Caco-2 (cell line): ENCODE measurements at regions not wholly inside any gene's neighbourhood (a gene's known extent, or its start where the extent isn't known, plus 50 kb on each side); places are given as distances from the start of the nearest gene placed in this dataset.

ENCODE experiments used
- BruUV-seq: library from RNA; stranded (reverse); fragments of 400-500 nt; replicated peaks from 2 replicates; lab custom pipeline; 2021; lab: Mats Ljungman, UMichigan
- CTCF ChIA-PET: fragments of 300-600 bp; sonication (Branson Sonifier 250); formaldehyde crosslinking; loops from one replicate; lab custom pipeline; 2022; ENCODE audit warnings: antibody characterized with exemption; lab: Charles Lee
- POLR2A ChIA-PET: fragments of 300-600 bp; sonication (Branson Sonifier 250); formaldehyde crosslinking; loops from one replicate; lab custom pipeline; 2022; ENCODE audit warnings: antibody characterized with exemption; lab: Charles Lee
- DNase-seq, 2 experiments: peaks; one replicate each; pipeline versions ENCODE4 v3.0.0 to v3.0.0-alpha.2; 2020 to 2022
- H3K27me3 ChIP-seq: replicated peaks from 2 replicates; pipeline ENCODE4 v1.6.0; 2011; ENCODE audit warnings: low read length; ENCODE audit not compliant: control insufficient read depth, insufficient read depth
- H3K36me3 ChIP-seq: 2 replicates; pipeline ENCODE4 v1.5.1; 2011; ENCODE audit warnings: low read length; ENCODE audit not compliant: control insufficient read depth, insufficient read depth
- H3K4me1 ChIP-seq: fragments of 250-450 bp; sonication (Bioruptor Pico); 2 replicates; pipeline ENCODE4 v1.5.1; 2020; ENCODE audit warnings: mild to moderate bottlenecking
- H3K4me3 ChIP-seq: 2 replicates; pipeline ENCODE4 v1.5.1; 2011; ENCODE audit warnings: low read depth, mild to moderate bottlenecking, control low read depth, low read length
- H3K9me3 ChIP-seq: fragments of 250-450 bp; sonication (Bioruptor Pico); 2 replicates; pipeline ENCODE4 v1.5.1; 2020; ENCODE audit warnings: mild to moderate bottlenecking, moderate library complexity
- H3K27ac Mint-ChIP-seq: one replicate; pipeline ENCODE4 v1.8.0; 2022; ENCODE audit warnings: mixed read lengths; ENCODE audit not compliant: unreplicated experiment
- H3K27me3 Mint-ChIP-seq: one replicate; pipeline ENCODE4 v1.8.0; 2022; ENCODE audit warnings: mixed read lengths; ENCODE audit not compliant: insufficient read depth, unreplicated experiment
- H3K36me3 Mint-ChIP-seq: one replicate; pipeline ENCODE4 v1.8.0; 2022; ENCODE audit warnings: mild to moderate bottlenecking, mixed read lengths; ENCODE audit not compliant: insufficient read depth, unreplicated experiment
- H3K4me1 Mint-ChIP-seq: one replicate; pipeline ENCODE4 v1.8.0; 2022; ENCODE audit warnings: low read depth, mixed read lengths; ENCODE audit not compliant: unreplicated experiment
- H3K4me3 Mint-ChIP-seq: one replicate; pipeline ENCODE4 v1.8.0; 2022; ENCODE audit warnings: mild to moderate bottlenecking, moderate library complexity, mixed read lengths; ENCODE audit not compliant: unreplicated experiment
- H3K9me3 Mint-ChIP-seq: one replicate; pipeline ENCODE4 v1.8.0; 2022; ENCODE audit warnings: mixed read lengths; ENCODE audit not compliant: unreplicated experiment
- CTCF ChIP-seq, 2 experiments: fragments of 200-600 bp in 1 of 2; IDR thresholded peaks; 1 replicate in 1 of 2; 2 replicates in 1 of 2; pipeline versions ENCODE4 v1.5.1 to v1.8.0; 2011 to 2022; ENCODE audit warnings: antibody characterized with exemption in 1 of 2, control low read depth in 1 of 2, inconsistent platforms in 1 of 2, low read depth in 1 of 2, low read length in 1 of 2, mild to moderate bottlenecking in 1 of 2, moderate library complexity in 1 of 2; ENCODE audit not compliant: insufficient read depth in 1 of 2, severe bottlenecking in 1 of 2, unreplicated experiment in 1 of 2
- intact Hi-C: fragments of 100-400 bp; cut with micrococcal nuclease; formaldehyde crosslinking; loops from one replicate; pipeline ENCODE4 v1.10.0; 2022; ENCODE audit not compliant: unreplicated experiment

DNA sequence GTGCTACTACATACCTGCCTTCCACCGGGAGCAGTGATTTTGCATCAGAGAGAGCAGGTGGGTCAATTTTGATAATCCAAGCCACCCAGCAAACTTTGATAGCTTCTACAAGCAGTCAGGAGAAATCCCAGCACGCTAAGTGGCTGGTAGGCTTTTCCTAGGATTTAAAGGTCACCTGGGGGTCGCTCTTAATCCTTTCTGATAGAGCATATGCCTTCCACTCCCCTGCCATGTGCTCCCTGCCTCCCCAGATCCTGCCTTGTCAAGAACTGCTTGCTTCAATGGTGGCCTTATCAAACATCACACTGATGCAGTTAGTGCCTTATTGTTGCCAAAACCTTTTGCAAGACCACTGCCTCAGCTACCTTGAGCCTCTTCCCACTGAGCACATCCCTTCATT is 462.3 kb upstream of the MEX3C start:
- Histone ChIP-seq H3K4me3 (no peak overlapping the region), H3K36me3 (no peaks in the 10 kb centered on the region), H3K4me1 (no peaks in the 10 kb centered on the region), H3K27me3 (no peaks in the 10 kb centered on the region), H3K9me3 (no peaks in the 10 kb centered on the region)
- Mint-ChIP-seq H3K27ac (no peak overlapping the region), H3K27me3 (peaks cover 19% of the 10 kb centered on the region), H3K36me3 (no peaks in the 10 kb centered on the region), H3K9me3 (no peaks in the 10 kb centered on the region), H3K4me3 (no peak overlapping the region), H3K4me1 (no peaks in the 10 kb centered on the region)
- CTCF ChIA-PET, result no interaction called here
- no peak for TF ChIP-seq CTCF (IDR thresholded peaks at IDR 0.05; ENCODE audit: insufficient read depth in 1 of 2, low read depth in 1 of 2, low read length in 1 of 2, severe bottlenecking in 1 of 2, unreplicated experiment in 1 of 2)
- POLR2A ChIA-PET, result no interaction called here
- DNase-seq, result no peak
- BruUV-seq, result no TSS peak
- intact Hi-C loops, result no loop called here

GRCh38 chr18:51660188-51660715 is 462.8 kb upstream of the MEX3C start:
- intact Hi-C loops, result no loop called here
- CTCF ChIA-PET, result no interaction called here
- H3K4me3 ChIP-seq, result no peak overlapping the region
- no peaks in the 10 kb centered on the region for H3K36me3 ChIP-seq
- no peak overlapping the region for H3K4me3 Mint-ChIP-seq
- no peaks in the 10 kb centered on the region for H3K4me1 ChIP-seq
- POLR2A ChIA-PET, result no interaction called here
- H3K36me3 Mint-ChIP-seq, result no peaks in the 10 kb centered on the region
- H3K27me3 ChIP-seq, result no peaks in the 10 kb centered on the region
- no peak overlapping the region for H3K27ac Mint-ChIP-seq
- no peak for TF ChIP-seq CTCF (IDR thresholded peaks at IDR 0.05; ENCODE audit: insufficient read depth in 1 of 2, low read depth in 1 of 2, low read length in 1 of 2, severe bottlenecking in 1 of 2, unreplicated experiment in 1 of 2)
- H3K9me3 ChIP-seq, result no peaks in the 10 kb centered on the region
- no peaks in the 10 kb centered on the region for H3K4me1 Mint-ChIP-seq
- DNase-seq, result no peak
- peaks cover 21% of the 10 kb centered on the region for H3K27me3 Mint-ChIP-seq
- BruUV-seq, result no TSS peak
- H3K9me3 Mint-ChIP-seq, result no peaks in the 10 kb centered on the region

DNA sequence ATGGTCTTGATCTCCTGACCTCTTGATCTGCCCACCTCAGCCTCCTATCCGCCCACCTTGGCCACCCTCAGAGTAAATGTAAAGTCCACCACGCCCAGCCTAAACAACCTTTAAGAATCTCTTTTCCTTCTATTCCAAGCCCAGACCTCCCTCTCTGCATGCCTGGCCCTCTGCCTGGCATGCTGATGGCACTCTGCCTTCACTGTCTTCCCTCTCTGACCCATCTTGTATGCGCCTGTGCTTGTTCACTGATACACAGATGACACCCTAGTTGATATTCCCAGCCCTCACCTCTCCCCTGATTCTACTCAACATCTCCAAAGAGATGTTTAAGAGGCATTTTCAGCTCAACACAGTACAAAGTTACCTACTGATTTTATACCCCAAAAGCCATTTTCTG is 466.8 kb upstream of the MEX3C start:
- CTCF ChIA-PET, result no interaction called here

More for the DNA sequence above, 466.8 kb upstream of the MEX3C start:
- no peak overlapping the region for H3K4me3 Mint-ChIP-seq
- peaks cover 17% of the 10 kb centered on the region for H3K27me3 Mint-ChIP-seq
- Histone ChIP-seq H3K4me3 (no peak overlapping the region), H3K36me3 (no peaks in the 10 kb centered on the region), H3K4me1 (no peaks in the 10 kb centered on the region), H3K27me3 (no peaks in the 10 kb centered on the region; the same call in 1 of the 2 replicates), H3K9me3 (no peaks in the 10 kb centered on the region)
- no peak for DNase-seq
- H3K27ac Mint-ChIP-seq, result no peak overlapping the region
- H3K4me1 Mint-ChIP-seq, result no peaks in the 10 kb centered on the region
- POLR2A ChIA-PET, result no interaction called here
- no peaks in the 10 kb centered on the region for H3K9me3 Mint-ChIP-seq
- intact Hi-C loops, result no loop called here
- TF ChIP-seq CTCF (IDR thresholded peaks at IDR 0.05; ENCODE audit: insufficient read depth in 1 of 2, low read depth in 1 of 2, low read length in 1 of 2, severe bottlenecking in 1 of 2, unreplicated experiment in 1 of 2), result no peak
- H3K36me3 Mint-ChIP-seq, result no peaks in the 10 kb centered on the region
- BruUV-seq, result no TSS peak
